ENCODE measurements at regions not wholly inside any gene's neighbourhood (a gene's known extent, or its start where the extent isn't known, plus 50 kb on each side); places are given as distances from the start of the nearest gene placed in this dataset.
"Not testable (repeated sequence)": the region's sequence is repeated elsewhere in the genome, so short reads cannot be mapped to it uniquely, and the experiment has no call there.

GRCh38 chr16:22436823-22437652 is 62.6 kb upstream of the CDR2 start:
- DNase-seq, result peak; percentile 53 to 70

- not testable (repeated sequence) for DNase-seq
These were observed 62.0 kb upstream of the CDR2 start for GRCh38 chr16:22436326-22436822.

GRCh38 chr16:22431314-22431713 is 56.9 kb upstream of the CDR2 start:
- not testable (repeated sequence) for DNase-seq

- peak in 1 of 2 experiments; percentile 9 for DNase-seq
These were observed 54.2 kb upstream of the CDR2 start for GRCh38 chr16:22428654-22429053.

GRCh38 chr16:22427556-22427955 is 53.1 kb upstream of the CDR2 start:
- DNase-seq, result no peak

GRCh38 chr16:22425847-22426246 is 51.4 kb upstream of the CDR2 start:
- DNase-seq, result no peak

- no peak for DNase-seq
These were observed 50.8 kb upstream of the CDR2 start for GRCh38 chr16:22425036-22425801.

GRCh38 chr16:22424161-22424937 is 49.9 kb upstream of the CDR2 start:
- DNase-seq, result no peak

All from NCI-H524 (cell line).